Endodermal cell (in vitro differentiated cells): ENCODE measurements at regions not wholly inside any gene's neighbourhood (a gene's known extent, or its start where the extent isn't known, plus 50 kb on each side); places are given as distances from the start of the nearest gene placed in this dataset.

Experiments
- DNase-seq: peaks from one replicate; pipeline ENCODE4 v3.0.0-alpha.2; 2017
- H3K27ac ChIP-seq: 2 replicates; pipeline ENCODE4 v1.5.1; 2013; ENCODE audit warnings: mild to moderate bottlenecking, low read depth, low read length, moderate library complexity
- H3K27me3 ChIP-seq: 2 replicates; pipeline ENCODE4 v1.6.1; 2013; ENCODE audit warnings: mild to moderate bottlenecking, low read length, moderate library complexity; ENCODE audit not compliant: insufficient read depth, control insufficient read depth, poor library complexity, severe bottlenecking
- H3K36me3 ChIP-seq: 2 replicates; pipeline ENCODE4 v1.7.0; 2013; ENCODE audit warnings: mild to moderate bottlenecking, low read length, moderate library complexity; ENCODE audit not compliant: control insufficient read depth, insufficient read depth
- H3K4me1 ChIP-seq: one replicate; pipeline ENCODE4 v1.7.0; 2013; ENCODE audit warnings: low read length; ENCODE audit not compliant: control insufficient read depth, insufficient read depth
- H3K4me3 ChIP-seq: 2 replicates; pipeline ENCODE4 v1.5.1; 2013; ENCODE audit warnings: mild to moderate bottlenecking, low read length, moderate library complexity
- H3K9ac ChIP-seq: 2 replicates; pipeline ENCODE4 v1.6.1; 2013; ENCODE audit warnings: mild to moderate bottlenecking, low read length, moderate library complexity; ENCODE audit not compliant: poor library complexity, severe bottlenecking; ENCODE audit errors: extremely low read depth
- H3K9me3 ChIP-seq: 2 replicates; pipeline ENCODE4 v1.6.1; 2013; ENCODE audit warnings: mild to moderate bottlenecking, low read length, moderate library complexity; ENCODE audit not compliant: control insufficient read depth
- H3K27ac Mint-ChIP-seq: 2 replicates; pipeline ENCODE4 v1.8.0; 2020; ENCODE audit warnings: mixed read lengths
- H3K27me3 Mint-ChIP-seq: 2 replicates; pipeline ENCODE4 v1.8.0; 2021; ENCODE audit warnings: mild to moderate bottlenecking, mixed read lengths; ENCODE audit not compliant: insufficient read depth
- H3K36me3 Mint-ChIP-seq: 2 replicates; pipeline ENCODE4 v1.8.0; 2020; ENCODE audit warnings: low read depth, mixed read lengths
- H3K4me1 Mint-ChIP-seq: 2 replicates; pipeline ENCODE4 v1.8.0; 2020; ENCODE audit warnings: mixed read lengths
- H3K4me3 Mint-ChIP-seq: 2 replicates; pipeline ENCODE4 v1.8.0; 2020; ENCODE audit warnings: mild to moderate bottlenecking, moderate library complexity, mixed read lengths
- H3K9me3 Mint-ChIP-seq: 2 replicates; pipeline ENCODE4 v1.8.0; 2020; ENCODE audit warnings: mild to moderate bottlenecking, mixed read lengths
- CTCF ChIP-seq: fragments of 200-600 bp; sonication (generic); conservative IDR thresholded peaks from 2 replicates; pipeline ENCODE4 v1.5.0; 2021; ENCODE audit warnings: antibody characterized with exemption, mild to moderate bottlenecking
- WGBS, 2 experiments: methylation state at CpG; one replicate each; pipeline versions ENCODE4 v1.1.5 to v1.1.7; 2013; ENCODE audit warnings: missing lambda C conversion rate in 2 of 2, mixed read lengths in 1 of 2; ENCODE audit not compliant: insufficient coverage in 1 of 2, insufficient read length in 1 of 2; 5-methylcytosine and 5-hydroxymethylcytosine counted together

DNA sequence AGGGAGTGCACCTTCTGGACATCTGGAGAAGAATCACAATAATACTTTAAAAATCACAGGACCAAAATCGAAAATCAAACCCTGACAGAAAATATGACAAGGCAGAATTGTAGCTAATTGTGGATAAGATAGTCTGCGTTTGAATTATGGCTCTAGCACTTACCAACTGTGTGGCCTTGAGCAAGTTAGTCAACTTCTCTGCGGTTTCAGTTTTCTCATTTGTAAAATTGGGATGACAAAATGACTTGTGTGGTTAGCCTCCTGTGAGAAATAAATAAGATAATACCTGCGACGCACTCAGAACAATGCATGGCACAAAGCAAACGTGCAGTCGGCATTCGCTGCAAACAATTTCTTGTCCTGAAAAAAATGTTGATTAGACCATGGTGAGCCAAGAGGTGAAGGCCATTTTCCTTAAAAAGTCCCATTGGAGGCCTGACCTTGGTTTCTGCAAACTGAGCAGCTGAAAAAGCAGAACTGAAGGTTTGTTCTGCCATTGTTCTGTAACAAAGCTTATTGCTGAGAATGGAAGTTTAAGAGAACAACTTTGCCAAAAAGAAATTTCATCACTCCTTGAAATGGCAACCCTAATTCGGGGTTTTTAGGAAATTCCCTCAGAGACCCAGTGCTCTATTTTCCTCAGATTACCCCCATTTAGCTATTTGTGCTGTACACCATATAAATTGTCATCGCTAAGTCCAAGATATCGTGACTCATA lies 266.3 kb downstream of the ERMARD start:
- no peak overlapping the region for H3K4me3 Mint-ChIP-seq
- H3K9ac ChIP-seq: no peak overlapping the region
- WGBS, 2 experiments: 93 to 98% methylated on average over 8 to 11 of the region's 11 CpGs
- H3K36me3 Mint-ChIP-seq: no peaks in the 10 kb centered on the region
- peaks cover 28% of the 10 kb centered on the region for H3K27me3 Mint-ChIP-seq
- H3K27ac ChIP-seq: no peak overlapping the region
- H3K27me3 ChIP-seq: peaks cover 13% of the 10 kb centered on the region
- H3K4me1 Mint-ChIP-seq: no peaks in the 10 kb centered on the region
- no peak overlapping the region for H3K27ac Mint-ChIP-seq
- no peak for TF ChIP-seq CTCF
- H3K4me3 ChIP-seq: no peak overlapping the region
- H3K9me3 ChIP-seq: no peaks in the 10 kb centered on the region
- DNase-seq: no peak
- no peaks in the 10 kb centered on the region for H3K9me3 Mint-ChIP-seq
- no peaks in the 10 kb centered on the region for H3K36me3 ChIP-seq
- no peaks in the 10 kb centered on the region for H3K4me1 ChIP-seq

DNA sequence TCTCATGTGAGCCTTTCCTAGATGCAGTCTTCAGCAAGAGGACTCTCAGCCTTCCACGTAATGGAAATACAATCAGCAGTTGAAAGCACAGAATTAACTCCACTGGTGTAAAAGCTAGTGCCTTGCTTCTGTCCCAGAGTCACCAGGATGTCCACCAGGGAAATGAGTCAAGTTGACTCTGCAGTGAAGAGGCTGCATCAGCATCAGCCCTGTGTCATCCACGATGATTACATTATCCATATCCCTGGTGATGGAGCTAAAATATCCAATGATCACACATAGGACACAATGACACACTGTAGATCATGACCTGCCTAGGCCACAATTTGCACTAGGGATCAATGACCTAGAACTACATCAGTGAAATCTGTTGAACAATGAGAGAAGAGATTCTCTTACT lies 262.4 kb downstream of the ERMARD start:
- H3K27ac Mint-ChIP-seq: no peak overlapping the region
- no peaks in the 10 kb centered on the region for H3K36me3 Mint-ChIP-seq
- H3K27me3 Mint-ChIP-seq: peaks cover 18% of the 10 kb centered on the region
- H3K4me1 Mint-ChIP-seq: peaks cover 14% of the 10 kb centered on the region
- Histone ChIP-seq H3K4me1 (no peaks in the 10 kb centered on the region), H3K27me3 (peaks cover 13% of the 10 kb centered on the region), H3K9ac (no peak overlapping the region), H3K36me3 (no peaks in the 10 kb centered on the region), H3K27ac (no peak overlapping the region), H3K4me3 (no peak overlapping the region), H3K9me3 (no peaks in the 10 kb centered on the region)
- DNase-seq: no peak
- no peak overlapping the region for H3K4me3 Mint-ChIP-seq
- TF ChIP-seq CTCF: no peak
- no peaks in the 10 kb centered on the region for H3K9me3 Mint-ChIP-seq
- 90 to 93% methylated on average over 1 to 2 of the region's 2 CpGs for WGBS, 2 experiments

DNA sequence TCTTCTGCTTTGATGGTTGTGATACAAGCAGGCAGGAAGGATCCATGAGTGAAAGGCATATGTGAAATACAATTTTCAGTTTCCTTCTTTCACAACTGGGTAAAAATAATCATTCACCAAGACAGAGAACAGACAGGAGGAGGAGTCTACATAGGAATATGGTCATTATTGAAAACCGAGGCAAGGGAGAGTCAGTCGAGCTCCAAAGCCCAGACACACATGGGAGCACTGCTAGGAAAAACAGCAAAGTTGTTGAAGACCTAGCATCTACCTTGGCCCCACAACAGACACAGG lies 260.6 kb downstream of the ERMARD start:
- Histone ChIP-seq H3K4me1 (peaks cover 12% of the 10 kb centered on the region), H3K4me3 (no peak overlapping the region), H3K9ac (no peak overlapping the region), H3K9me3 (no peaks in the 10 kb centered on the region), H3K27ac (no peak overlapping the region), H3K36me3 (no peaks in the 10 kb centered on the region), H3K27me3 (peaks cover 13% of the 10 kb centered on the region)
- TF ChIP-seq CTCF: no peak
- no peak for DNase-seq
- no peaks in the 10 kb centered on the region for H3K9me3 Mint-ChIP-seq
- no peak overlapping the region for H3K4me3 Mint-ChIP-seq
- H3K4me1 Mint-ChIP-seq: peaks cover 31% of the 10 kb centered on the region
- H3K36me3 Mint-ChIP-seq: no peaks in the 10 kb centered on the region
- no peak overlapping the region for H3K27ac Mint-ChIP-seq
- peaks cover 15% of the 10 kb centered on the region for H3K27me3 Mint-ChIP-seq
- WGBS, 2 experiments: 94 to 97% methylated on average over 2 of the region's 2 CpGs
